NCI-H748 treated with DMSO at 0.1 percent for 48 hours (cell line): ENCODE measurements at regions not wholly inside any gene's neighbourhood (a gene's known extent, or its start where the extent isn't known, plus 50 kb on each side); places are given as distances from the start of the nearest gene placed in this dataset.
"Not testable (repeated sequence)": the region's sequence is repeated elsewhere in the genome, so short reads cannot be mapped to it uniquely, and the experiment has no call there.

ENCODE experiments used
- DNase-seq: peaks from one replicate; lab custom pipeline; 2025; lab: John Stamatoyannopoulos, UW

DNA sequence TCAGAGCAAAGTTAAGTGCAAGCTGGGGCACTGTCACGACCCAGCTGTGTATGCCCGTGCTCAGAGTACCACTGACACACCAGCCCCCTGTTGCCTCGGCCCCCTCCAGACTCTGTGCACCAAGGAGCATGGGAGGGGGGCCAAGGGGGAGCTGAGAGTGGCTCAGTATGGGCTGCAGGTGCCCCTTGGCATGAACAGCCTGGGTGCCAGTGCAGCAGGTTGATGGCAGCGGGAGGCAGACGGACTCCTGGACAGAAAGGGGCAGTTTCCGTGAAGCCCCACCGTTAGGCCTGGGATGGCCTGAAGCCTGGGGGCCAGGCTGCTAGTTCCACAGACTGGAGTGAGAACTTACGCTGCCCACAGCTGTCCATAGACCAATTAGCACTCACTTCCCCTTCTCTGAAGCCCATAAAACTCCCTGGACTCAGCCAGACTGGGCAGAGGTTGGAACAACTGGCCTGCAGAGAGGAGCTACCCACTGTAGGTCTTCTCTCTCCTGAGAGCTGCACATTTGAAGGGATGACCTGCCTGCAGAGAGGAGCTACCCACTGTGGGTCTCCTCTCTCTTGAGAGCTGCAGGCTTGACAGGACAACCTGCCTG is 182.8 kb downstream of the DEPDC1B start:
- no peak for DNase-seq

GRCh38 chr5:60516688-60517087 is 183.3 kb downstream of the DEPDC1B start:
- no peak for DNase-seq

DNA sequence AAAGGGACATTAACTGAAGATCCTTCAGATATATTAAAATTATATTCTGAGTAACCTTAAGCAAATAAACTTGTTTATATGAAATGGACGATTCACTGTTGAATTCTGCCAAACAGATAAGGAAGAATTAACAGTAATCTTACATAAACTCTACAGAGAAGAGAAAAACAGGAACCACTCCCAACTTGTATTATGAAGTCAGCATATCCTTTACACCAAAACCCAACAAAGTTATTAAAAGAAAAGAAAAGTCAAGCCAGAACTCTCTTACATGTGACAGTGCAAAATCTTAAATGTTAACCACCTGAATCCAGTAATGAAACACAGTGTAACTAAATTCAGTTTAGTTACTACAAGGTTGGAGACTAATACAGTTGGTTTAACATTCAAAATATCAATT is 185.8 kb downstream of the DEPDC1B start:
- DNase-seq: no peak

GRCh38 chr5:60512117-60512516 is 187.8 kb downstream of the DEPDC1B start:
- no peak for DNase-seq

GRCh38 chr5:60510663-60511062 is 189.3 kb downstream of the DEPDC1B start:
- DNase-seq: no peak

DNA sequence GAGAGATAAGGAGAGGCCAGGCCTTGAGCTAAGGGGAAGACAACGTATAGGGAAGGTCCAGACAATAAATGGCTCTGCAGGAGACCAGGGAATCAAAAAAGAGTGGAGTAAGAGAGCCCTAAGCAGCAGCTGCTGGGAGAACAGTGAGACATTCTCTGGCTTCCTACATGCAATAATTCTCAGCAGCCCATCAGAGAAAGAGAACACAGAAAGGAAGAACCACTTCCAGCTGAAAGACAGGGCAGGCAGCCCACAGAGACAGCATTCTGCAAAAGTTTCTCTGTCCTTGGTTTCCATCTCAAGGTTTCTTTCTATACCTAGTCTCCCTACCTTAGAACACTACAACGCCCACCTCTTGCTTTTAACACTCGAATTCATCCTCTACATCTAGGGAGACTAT is 189.9 kb downstream of the DEPDC1B start:
- no peak for DNase-seq

- no peak for DNase-seq
Observed at GRCh38 chr5:60509519-60509918, 190.4 kb downstream of the DEPDC1B start.

DNA sequence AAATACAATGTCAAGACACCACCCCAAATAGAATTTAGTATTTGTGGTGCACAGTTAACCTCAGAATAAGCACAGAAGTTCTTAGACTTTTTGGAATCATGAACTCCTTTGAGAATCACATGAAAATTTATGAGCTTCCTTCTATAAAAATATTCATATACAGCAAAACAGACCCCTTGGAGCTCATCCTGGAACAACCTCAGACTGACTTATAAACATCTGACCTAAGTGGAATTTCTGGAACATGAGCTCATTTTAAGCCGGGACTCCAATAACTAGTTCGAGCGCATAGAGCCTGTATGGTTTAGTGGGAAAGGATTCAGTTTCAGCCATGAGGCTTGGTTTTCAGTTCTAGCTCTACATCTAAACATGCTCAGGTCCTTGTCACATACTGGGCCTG is 192.3 kb downstream of the DEPDC1B start:
- DNase-seq: no peak

DNA sequence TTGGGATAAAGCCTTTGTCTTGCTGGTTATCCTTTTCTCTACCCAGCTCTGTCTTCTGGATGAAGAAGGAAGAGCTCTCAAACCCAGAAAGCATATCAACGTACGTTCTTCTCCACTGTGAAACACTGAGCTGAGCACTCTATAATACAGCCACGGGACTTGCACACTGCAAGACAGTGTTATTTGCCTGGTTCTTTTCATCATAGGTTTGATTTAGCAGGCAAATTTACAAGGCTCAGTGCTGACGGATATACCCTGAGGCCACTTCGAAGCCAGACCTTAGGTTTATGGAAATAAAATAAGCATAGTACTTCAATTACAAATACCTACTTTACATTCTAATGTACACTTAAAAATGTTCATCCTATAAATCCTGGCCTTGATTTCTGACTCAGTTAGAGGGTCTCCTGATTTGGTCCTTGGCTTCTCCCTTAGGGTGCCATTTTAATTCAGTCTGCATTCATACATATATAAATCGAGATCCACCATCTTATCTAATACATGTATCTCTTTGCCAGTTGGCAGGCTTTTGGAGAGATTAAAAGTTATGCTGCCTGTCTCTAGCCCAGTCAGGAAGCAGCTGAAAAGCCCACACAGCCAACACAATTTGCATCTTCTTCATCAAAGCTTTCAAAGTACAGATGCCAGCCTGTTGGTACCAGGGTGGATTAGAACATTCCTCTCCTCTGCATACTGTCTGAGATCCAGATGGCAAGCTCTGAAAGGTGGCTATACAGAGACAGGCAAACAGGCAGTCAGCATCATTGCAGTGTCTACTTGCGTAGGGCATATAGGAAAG is 194.4 kb downstream of the DEPDC1B start:
- no peak for DNase-seq

GRCh38 chr5:60504342-60504741 is 195.6 kb downstream of the DEPDC1B start:
- no peak for DNase-seq

GRCh38 chr5:60503771-60504170 is 196.2 kb downstream of the DEPDC1B start:
- no peak for DNase-seq

GRCh38 chr5:60497706-60498500 is 202.1 kb downstream of the DEPDC1B start:
- DNase-seq: no peak

GRCh38 chr5:60495644-60496520 is 204.1 kb downstream of the DEPDC1B start:
- no peak for DNase-seq

- no peak for DNase-seq
Observed at GRCh38 chr5:60494635-60495034, 205.3 kb downstream of the DEPDC1B start.

DNA sequence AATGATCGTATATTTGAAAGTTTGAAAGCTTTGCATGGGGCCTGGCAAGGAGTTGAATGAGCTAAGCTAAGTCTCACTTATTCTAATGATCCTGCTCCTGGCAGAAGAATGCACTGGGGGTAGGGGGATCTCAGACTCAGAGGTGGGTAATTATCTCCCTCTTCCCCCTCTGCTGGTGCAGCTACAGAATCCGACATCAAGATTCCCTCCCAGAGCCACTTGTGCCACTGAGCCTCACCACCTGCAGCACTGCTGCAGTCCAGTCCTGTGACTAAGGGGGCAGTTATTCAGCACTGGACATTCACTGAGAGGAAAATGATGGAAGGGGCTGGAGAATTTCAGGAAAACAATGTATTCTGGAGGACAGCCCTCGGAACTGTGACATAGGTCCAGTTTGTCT is 205.8 kb downstream of the DEPDC1B start:
- DNase-seq: no peak

GRCh38 chr5:60493372-60493771 is 206.6 kb downstream of the DEPDC1B start:
- DNase-seq: no peak

DNA sequence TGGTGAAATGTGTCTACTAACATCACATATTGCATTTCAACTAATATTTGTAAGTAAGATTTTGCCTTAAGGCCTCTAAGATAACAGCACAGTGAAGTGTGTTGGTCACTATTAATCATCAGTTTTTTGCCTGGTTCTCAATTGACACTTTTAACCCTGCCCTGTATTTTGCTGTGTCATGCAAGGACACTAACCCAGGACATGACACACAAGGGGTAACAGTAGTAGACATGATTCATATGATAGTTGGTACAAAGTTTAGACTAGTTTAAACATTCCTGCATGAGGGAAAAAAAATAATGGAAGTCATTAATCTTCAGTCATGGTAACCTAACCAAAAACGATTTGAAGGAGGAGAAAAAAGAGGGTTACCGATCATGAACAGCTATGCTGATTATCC is 207.0 kb downstream of the DEPDC1B start:
- DNase-seq: no peak

DNA sequence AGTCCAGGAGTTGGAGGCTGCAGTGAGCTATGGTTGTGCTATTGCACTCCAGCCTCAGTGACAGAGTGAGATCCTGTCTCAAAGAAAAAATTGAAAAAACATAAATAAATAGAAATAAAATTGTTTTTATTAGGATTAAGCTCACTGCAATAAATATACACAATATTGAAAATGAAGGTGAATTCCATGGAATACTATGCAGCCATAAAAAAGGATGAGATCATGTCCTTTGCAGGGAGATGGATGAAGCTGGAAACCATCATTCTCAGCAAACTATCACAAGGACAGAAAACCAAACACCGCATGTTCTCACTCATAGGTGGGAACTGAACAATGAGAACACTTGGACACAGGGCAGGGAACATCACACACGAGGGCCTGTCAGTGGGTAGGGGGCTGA is 207.6 kb downstream of the DEPDC1B start:
- not testable (repeated sequence) for DNase-seq

GRCh38 chr5:60490597-60491166 is 209.3 kb downstream of the DEPDC1B start:
- DNase-seq: no peak

DNA sequence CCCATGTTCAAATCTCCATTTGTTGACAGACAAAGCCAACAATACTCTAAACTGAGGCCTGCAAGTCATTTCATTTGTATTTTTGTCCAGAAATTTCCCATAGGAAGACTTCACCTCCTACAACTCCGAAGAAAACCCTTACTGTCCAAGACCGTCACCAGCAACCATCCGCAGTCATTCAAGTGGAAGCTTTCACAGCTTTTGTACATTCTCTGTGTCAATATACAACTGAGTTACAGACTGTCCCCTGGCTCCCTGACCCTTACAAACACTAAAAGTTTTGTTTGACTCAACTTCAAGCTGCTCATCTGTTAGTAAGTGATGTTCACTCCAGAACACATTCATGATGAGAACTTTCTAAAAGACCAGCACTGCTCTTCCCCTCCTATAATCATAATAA is 210.1 kb downstream of the DEPDC1B start:
- no peak for DNase-seq

GRCh38 chr5:60489377-60489776 is 210.6 kb downstream of the DEPDC1B start:
- no peak for DNase-seq
